Left lung (tissue), 4 donors: ENCODE measurements at regions not wholly inside any gene's neighbourhood (a gene's known extent, or its start where the extent isn't known, plus 50 kb on each side); places are given as distances from the start of the nearest gene placed in this dataset.
A peak's percentile ranks its signal among the peaks of the same experiment; 100 is the strongest.

Experiments
- ATAC-seq: fragments of 200-7000 bp; cut with Tn5 transposase; one replicate; pipeline ENCODE4 v1.9.1; 2020; ENCODE audit warnings: moderate library complexity
- DNase-seq, 4 donors: peaks; one replicate each; pipeline ENCODE4 v3.0.0-alpha.2; 2013 to 2020
- H3K27ac ChIP-seq, 2 donors: fragments of 200-600 bp; sonication (generic) in 1 of 2; one replicate each; pipeline versions ENCODE4 v1.5.0 to v1.8.0; 2020 to 2021
- H3K27me3 ChIP-seq, 2 donors: fragments of 200-600 bp; sonication (generic) in 1 of 2; one replicate each; pipeline versions ENCODE4 v1.5.0 to v1.8.0; 2020 to 2021
- H3K36me3 ChIP-seq, 2 donors: fragments of 200-600 bp; sonication (generic) in 1 of 2; one replicate each; pipeline versions ENCODE4 v1.5.0 to v1.8.0; 2020 to 2021
- H3K4me1 ChIP-seq, 2 donors: fragments of 200-600 bp; one replicate each; pipeline ENCODE4 v1.8.0; 2021
- H3K4me3 ChIP-seq, 2 donors: fragments of 200-600 bp; sonication (generic) in 1 of 2; one replicate each; pipeline versions ENCODE4 v1.5.0 to v1.8.0; 2020 to 2021; ENCODE audit warnings: mild to moderate bottlenecking in 1 of 2
- H3K9me3 ChIP-seq, 2 donors: fragments of 200-600 bp; sonication (generic) in 1 of 2; one replicate each; pipeline versions ENCODE4 v1.5.0 to v1.8.0; 2020 to 2021
- intact Hi-C, 2 donors: fragments of 100-400 bp; cut with DNase I; formaldehyde crosslinking; loops; one replicate each; pipeline versions ENCODE4 v1.11.2 to v1.14.2; 2022
- TF ChIP-seq, protein P1 (sequence below), 2 donors: fragments of 200-600 bp; sonication (generic) in 1 of 2; IDR thresholded peaks; one replicate each; pipeline versions ENCODE4 v1.5.0 to v1.8.0; 2021; ENCODE audit warnings: antibody characterized with exemption in 2 of 2
- donor health status: DM: no; HTN: yes; CAD: no.
- donor health status: DM: no; HTN: no; CAD: no.

GRCh38 chr6:141618180-141618581 lies 514.5 kb upstream of the GJE1 start:
- intact Hi-C loops = no loop called here
- Histone ChIP-seq H3K4me1 (no peaks in the 10 kb centered on the region), H3K27me3 (no peaks in the 10 kb centered on the region), H3K4me3 (no peak overlapping the region), H3K27ac (no peak overlapping the region), H3K9me3 (peaks cover 0 to 4% of the 10 kb centered on the region in 2 donors), H3K36me3 (no peaks in the 10 kb centered on the region)
- no peak for ATAC-seq
- TF ChIP-seq, protein P1, sequence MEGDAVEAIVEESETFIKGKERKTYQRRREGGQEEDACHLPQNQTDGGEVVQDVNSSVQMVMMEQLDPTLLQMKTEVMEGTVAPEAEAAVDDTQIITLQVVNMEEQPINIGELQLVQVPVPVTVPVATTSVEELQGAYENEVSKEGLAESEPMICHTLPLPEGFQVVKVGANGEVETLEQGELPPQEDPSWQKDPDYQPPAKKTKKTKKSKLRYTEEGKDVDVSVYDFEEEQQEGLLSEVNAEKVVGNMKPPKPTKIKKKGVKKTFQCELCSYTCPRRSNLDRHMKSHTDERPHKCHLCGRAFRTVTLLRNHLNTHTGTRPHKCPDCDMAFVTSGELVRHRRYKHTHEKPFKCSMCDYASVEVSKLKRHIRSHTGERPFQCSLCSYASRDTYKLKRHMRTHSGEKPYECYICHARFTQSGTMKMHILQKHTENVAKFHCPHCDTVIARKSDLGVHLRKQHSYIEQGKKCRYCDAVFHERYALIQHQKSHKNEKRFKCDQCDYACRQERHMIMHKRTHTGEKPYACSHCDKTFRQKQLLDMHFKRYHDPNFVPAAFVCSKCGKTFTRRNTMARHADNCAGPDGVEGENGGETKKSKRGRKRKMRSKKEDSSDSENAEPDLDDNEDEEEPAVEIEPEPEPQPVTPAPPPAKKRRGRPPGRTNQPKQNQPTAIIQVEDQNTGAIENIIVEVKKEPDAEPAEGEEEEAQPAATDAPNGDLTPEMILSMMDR (IDR thresholded peaks at IDR 0.05) = no peak
- DNase-seq = peak in 1 of 4 donors; percentile 55

GRCh38 chr6:141610741-141611140 lies 522.0 kb upstream of the GJE1 start:
- TF ChIP-seq, protein P1 (IDR thresholded peaks at IDR 0.05) = peak in 1 of 2 donors; percentile 9
- DNase-seq (no peak), ATAC-seq (peak; percentile 72)
- intact Hi-C loops = no loop called here
- Histone ChIP-seq H3K27ac (no peak overlapping the region), H3K4me1 (no peaks in the 10 kb centered on the region), H3K9me3 (peaks cover 0 to 15% of the 10 kb centered on the region in 2 donors), H3K4me3 (no peak overlapping the region), H3K36me3 (no peaks in the 10 kb centered on the region), H3K27me3 (no peaks in the 10 kb centered on the region)

DNA sequence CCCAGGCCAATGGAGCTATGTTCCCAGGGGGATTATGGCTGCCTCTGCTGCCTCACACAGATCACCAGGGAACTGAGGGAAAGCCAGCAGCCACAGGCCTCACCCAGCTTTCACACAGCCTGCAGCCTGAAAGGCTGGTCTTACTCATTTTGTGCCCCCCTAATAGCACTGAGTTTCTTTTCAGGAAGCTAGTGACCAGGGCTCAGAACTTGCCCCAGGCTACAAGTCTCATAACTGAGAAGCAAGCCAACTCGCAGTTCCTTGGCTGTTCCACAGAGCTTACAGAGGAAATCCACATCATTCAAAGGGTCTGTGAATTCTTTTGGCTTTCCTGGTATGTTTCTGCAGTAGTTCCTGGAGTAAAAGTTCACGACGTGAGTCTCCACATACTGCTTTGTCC lies 524.8 kb upstream of the GJE1 start:
- TF ChIP-seq, protein P1 (IDR thresholded peaks at IDR 0.05) = no peak
- Histone ChIP-seq H3K4me1 (no peaks in the 10 kb centered on the region), H3K4me3 (no peak overlapping the region), H3K27ac (no peak overlapping the region), H3K9me3 (peaks cover 0 to 15% of the 10 kb centered on the region in 2 donors), H3K36me3 (no peaks in the 10 kb centered on the region), H3K27me3 (no peaks in the 10 kb centered on the region)
- DNase-seq = no peak
- intact Hi-C loops = no loop called here
- ATAC-seq = no peak

- no peaks in the 10 kb centered on the region for H3K27me3 ChIP-seq
- TF ChIP-seq, protein P1 (IDR thresholded peaks at IDR 0.05) = no peak
- no peak overlapping the region for H3K27ac ChIP-seq
- no peaks in the 10 kb centered on the region for H3K36me3 ChIP-seq
- H3K9me3 ChIP-seq = no peaks in the 10 kb centered on the region
- DNase-seq (no peak), ATAC-seq (no peak)
- no peaks in the 10 kb centered on the region for H3K4me1 ChIP-seq
- intact Hi-C loops = no loop called here
- H3K4me3 ChIP-seq = no peak overlapping the region
Measured at GRCh38 chr6:141598487-141598886, 534.2 kb upstream of the GJE1 start.

DNA sequence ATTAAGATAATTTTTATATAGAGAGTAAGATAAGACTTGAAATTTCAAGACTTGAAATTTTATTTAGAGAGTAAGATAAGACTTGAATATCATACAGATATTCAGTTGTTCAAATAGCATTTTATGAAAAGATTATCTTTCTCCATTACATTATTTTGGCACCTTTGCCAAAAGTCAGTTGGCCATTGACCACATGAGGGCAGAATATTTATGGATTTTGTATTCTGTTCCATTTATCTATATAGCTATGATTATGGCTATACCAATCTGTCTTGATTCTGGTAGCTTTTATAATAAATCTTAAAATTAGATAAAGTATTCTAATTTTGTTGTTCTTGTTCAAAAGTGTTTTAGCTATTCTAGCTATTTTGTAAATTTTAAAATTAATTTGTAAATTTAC lies 537.9 kb upstream of the GJE1 start:
- Histone ChIP-seq H3K4me1 (no peaks in the 10 kb centered on the region), H3K36me3 (no peaks in the 10 kb centered on the region), H3K27me3 (no peaks in the 10 kb centered on the region), H3K4me3 (no peak overlapping the region), H3K9me3 (peaks cover 0 to 1% of the 10 kb centered on the region in 2 donors), H3K27ac (no peak overlapping the region)
- ATAC-seq (no peak), DNase-seq (no peak)
- TF ChIP-seq, protein P1 (IDR thresholded peaks at IDR 0.05) = no peak
- intact Hi-C loops = no loop called here
